Cardiac muscle cell (in vitro differentiated cells and primary cell): ENCODE measurements at regions not wholly inside any gene's neighbourhood (a gene's known extent, or its start where the extent isn't known, plus 50 kb on each side); places are given as distances from the start of the nearest gene placed in this dataset.

Experiments
- DNase-seq, 2 donors: peaks; one replicate each; pipeline versions ENCODE4 v3.0.0 to v3.0.0-alpha.2; 2010 to 2017; ENCODE audit warnings: low read depth in 1 of 2, low spot score in 1 of 2
- H3K27ac ChIP-seq: fragments of 200-600 bp; sonication (generic); 2 replicates; pipeline ENCODE4 v1.5.1; 2016
- H3K27me3 ChIP-seq: fragments of 200-600 bp; sonication (generic); 2 replicates; pipeline ENCODE4 v1.6.0; 2016; ENCODE audit warnings: control low read depth
- H3K36me3 ChIP-seq: fragments of 200-600 bp; sonication (generic); 2 replicates; pipeline ENCODE4 v1.5.1; 2016; ENCODE audit warnings: control low read depth
- H3K4me1 ChIP-seq: fragments of 200-600 bp; sonication (generic); 2 replicates; pipeline ENCODE4 v1.8.1; 2017; ENCODE audit warnings: low read depth, mild to moderate bottlenecking, mixed run types
- H3K4me3 ChIP-seq: fragments of 200-600 bp; sonication (generic); 2 replicates; pipeline ENCODE4 v1.5.1; 2016; ENCODE audit warnings: mild to moderate bottlenecking
- H3K9me3 ChIP-seq: fragments of 200-600 bp; sonication (generic); 2 replicates; pipeline ENCODE4 v1.5.1; 2017; ENCODE audit warnings: low read depth, mild to moderate bottlenecking, control low read depth
- TF ChIP-seq, protein P1 (sequence below): IDR thresholded peaks from 2 replicates; pipeline ENCODE4 v1.5.1; 2012; ENCODE audit warnings: low read depth, mild to moderate bottlenecking, low read length

DNA sequence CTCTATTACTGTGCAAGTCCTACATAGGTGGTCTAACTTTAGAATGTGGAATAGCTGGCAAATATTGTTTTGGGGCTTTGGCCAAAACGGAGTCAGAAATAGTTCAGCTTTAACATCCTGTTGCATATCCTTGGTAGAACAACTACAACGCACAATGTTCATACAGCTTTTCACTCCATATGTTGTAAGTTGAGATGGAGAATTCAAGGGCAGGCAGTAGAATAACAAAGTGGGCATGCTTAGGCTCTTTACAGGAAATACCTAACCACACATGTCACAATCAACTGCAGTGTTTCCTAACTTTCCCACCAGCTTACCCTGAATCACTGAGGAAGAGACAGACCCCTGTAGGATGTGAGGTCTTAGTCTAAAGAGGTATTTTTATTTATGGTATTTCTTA lies 122.3 kb downstream of the PPP1R3A start:
- H3K4me1 ChIP-seq, result peaks cover 17% of the 10 kb centered on the region
- peak in 1 of 2 donors; percentile 74 for DNase-seq
- H3K4me3 ChIP-seq, result no peak overlapping the region
- TF ChIP-seq, protein P1, sequence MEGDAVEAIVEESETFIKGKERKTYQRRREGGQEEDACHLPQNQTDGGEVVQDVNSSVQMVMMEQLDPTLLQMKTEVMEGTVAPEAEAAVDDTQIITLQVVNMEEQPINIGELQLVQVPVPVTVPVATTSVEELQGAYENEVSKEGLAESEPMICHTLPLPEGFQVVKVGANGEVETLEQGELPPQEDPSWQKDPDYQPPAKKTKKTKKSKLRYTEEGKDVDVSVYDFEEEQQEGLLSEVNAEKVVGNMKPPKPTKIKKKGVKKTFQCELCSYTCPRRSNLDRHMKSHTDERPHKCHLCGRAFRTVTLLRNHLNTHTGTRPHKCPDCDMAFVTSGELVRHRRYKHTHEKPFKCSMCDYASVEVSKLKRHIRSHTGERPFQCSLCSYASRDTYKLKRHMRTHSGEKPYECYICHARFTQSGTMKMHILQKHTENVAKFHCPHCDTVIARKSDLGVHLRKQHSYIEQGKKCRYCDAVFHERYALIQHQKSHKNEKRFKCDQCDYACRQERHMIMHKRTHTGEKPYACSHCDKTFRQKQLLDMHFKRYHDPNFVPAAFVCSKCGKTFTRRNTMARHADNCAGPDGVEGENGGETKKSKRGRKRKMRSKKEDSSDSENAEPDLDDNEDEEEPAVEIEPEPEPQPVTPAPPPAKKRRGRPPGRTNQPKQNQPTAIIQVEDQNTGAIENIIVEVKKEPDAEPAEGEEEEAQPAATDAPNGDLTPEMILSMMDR, result no peak
- no peaks in the 10 kb centered on the region for H3K36me3 ChIP-seq
- H3K27ac ChIP-seq, result no peak overlapping the region
- no peaks in the 10 kb centered on the region for H3K9me3 ChIP-seq
- H3K27me3 ChIP-seq, result no peaks in the 10 kb centered on the region

GRCh38 chr7:113794573-113794972 lies 124.2 kb downstream of the PPP1R3A start:
- no peak for DNase-seq
- Histone ChIP-seq H3K4me3 (no peak overlapping the region), H3K9me3 (no peaks in the 10 kb centered on the region), H3K27me3 (no peaks in the 10 kb centered on the region), H3K4me1 (peaks cover 17% of the 10 kb centered on the region), H3K36me3 (no peaks in the 10 kb centered on the region), H3K27ac (no peak overlapping the region)
- TF ChIP-seq, protein P1, result no peak

GRCh38 chr7:113793171-113793570 lies 125.6 kb downstream of the PPP1R3A start:
- Histone ChIP-seq H3K4me1 (peaks cover 17% of the 10 kb centered on the region), H3K36me3 (no peaks in the 10 kb centered on the region), H3K27me3 (no peaks in the 10 kb centered on the region), H3K9me3 (no peaks in the 10 kb centered on the region), H3K4me3 (no peak overlapping the region), H3K27ac (no peak overlapping the region)
- TF ChIP-seq, protein P1, result no peak
- no peak for DNase-seq

DNA sequence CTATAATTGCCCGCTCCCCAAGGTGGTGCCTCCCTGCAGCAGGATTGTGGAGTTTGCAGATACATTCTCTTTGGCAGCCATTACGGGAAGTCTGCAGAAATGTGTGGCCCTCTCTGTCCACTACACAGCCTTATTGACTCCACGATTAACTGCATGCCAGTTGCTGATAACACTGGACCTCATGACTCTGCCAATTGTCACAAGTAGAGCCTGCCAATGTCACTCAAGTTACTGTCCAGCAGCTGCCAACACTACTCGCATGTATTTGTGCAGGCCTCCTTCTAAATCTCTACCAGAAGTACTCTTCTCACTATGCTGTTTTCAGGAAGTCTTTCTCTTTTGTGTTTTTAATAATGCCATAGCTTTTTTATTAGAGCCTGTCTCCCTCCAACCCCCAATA lies 128.8 kb downstream of the PPP1R3A start:
- peaks cover 3% of the 10 kb centered on the region for H3K4me1 ChIP-seq
- no peak overlapping the region for H3K27ac ChIP-seq
- H3K36me3 ChIP-seq, result no peaks in the 10 kb centered on the region
- no peak overlapping the region for H3K4me3 ChIP-seq
- H3K27me3 ChIP-seq, result no peaks in the 10 kb centered on the region
- no peaks in the 10 kb centered on the region for H3K9me3 ChIP-seq
- DNase-seq, result no peak
- TF ChIP-seq, protein P1, result no peak

GRCh38 chr7:113787106-113787505 lies 131.7 kb downstream of the PPP1R3A start:
- Histone ChIP-seq H3K9me3 (no peaks in the 10 kb centered on the region), H3K4me3 (no peak overlapping the region), H3K27ac (no peak overlapping the region), H3K36me3 (no peaks in the 10 kb centered on the region), H3K27me3 (no peaks in the 10 kb centered on the region), H3K4me1 (no peaks in the 10 kb centered on the region)
- TF ChIP-seq, protein P1, result no peak
- no peak for DNase-seq

- Histone ChIP-seq H3K27me3 (no peaks in the 10 kb centered on the region), H3K4me1 (no peaks in the 10 kb centered on the region), H3K9me3 (no peaks in the 10 kb centered on the region), H3K36me3 (no peaks in the 10 kb centered on the region), H3K27ac (no peak overlapping the region), H3K4me3 (no peak overlapping the region)
- TF ChIP-seq, protein P1, result no peak
- no peak for DNase-seq
These were observed 133.9 kb downstream of the PPP1R3A start for GRCh38 chr7:113784956-113785355.
